H9 (cell line): ENCODE measurements at regions not wholly inside any gene's neighbourhood (a gene's known extent, or its start where the extent isn't known, plus 50 kb on each side); places are given as distances from the start of the nearest gene placed in this dataset.

ENCODE experiments used
- DNase-seq: peaks from one replicate; pipeline ENCODE4 v3.0.0-alpha.2; 2017
- H2AFZ ChIP-seq: one replicate; pipeline ENCODE4 v1.6.1; 2013; ENCODE audit warnings: mild to moderate bottlenecking, low read length, control low read depth, moderate library complexity
- H2AK5ac ChIP-seq: 2 replicates; pipeline ENCODE4 v1.6.1; 2013; ENCODE audit warnings: low read length, control low read depth, mixed read lengths; ENCODE audit not compliant: insufficient read length
- H2BK120ac ChIP-seq: one replicate; pipeline ENCODE4 v1.6.1; 2013; ENCODE audit warnings: low read depth, mild to moderate bottlenecking, low read length, control low read depth, inconsistent platforms; ENCODE audit not compliant: poor library complexity, severe bottlenecking
- H2BK12ac ChIP-seq: 2 replicates; pipeline ENCODE4 v1.6.1; 2013; ENCODE audit warnings: low read length, control low read depth, mixed read lengths, low read depth; ENCODE audit not compliant: insufficient read length
- H2BK15ac ChIP-seq: 2 replicates; pipeline ENCODE4 v1.6.1; 2013; ENCODE audit warnings: low read depth, low read length, control low read depth
- H2BK20ac ChIP-seq: one replicate; pipeline ENCODE4 v1.6.1; 2013; ENCODE audit warnings: low read depth, mild to moderate bottlenecking, low read length, control low read depth, inconsistent platforms; ENCODE audit not compliant: poor library complexity, severe bottlenecking
- H2BK5ac ChIP-seq: 2 replicates; pipeline ENCODE4 v1.6.1; 2013; ENCODE audit warnings: low read length, control low read depth, mixed read lengths; ENCODE audit not compliant: insufficient read length
- H3K14ac ChIP-seq: 2 replicates; pipeline ENCODE4 v1.6.1; 2013; ENCODE audit warnings: low read length, control low read depth; ENCODE audit not compliant: insufficient read depth
- H3K18ac ChIP-seq: 2 replicates; pipeline ENCODE4 v1.6.1; 2013; ENCODE audit warnings: low read depth, mild to moderate bottlenecking, mixed read lengths, low read length, control low read depth; ENCODE audit not compliant: insufficient read length
- H3K23ac ChIP-seq: 2 replicates; pipeline ENCODE4 v1.6.1; 2013; ENCODE audit warnings: low read length, control low read depth, mixed read lengths, low read depth; ENCODE audit not compliant: insufficient read length
- H3K23me2 ChIP-seq: 2 replicates; pipeline ENCODE4 v1.6.1; 2013; ENCODE audit warnings: low read depth, mild to moderate bottlenecking, mixed read lengths, low read length, control low read depth; ENCODE audit not compliant: insufficient read length, poor library complexity, severe bottlenecking
- H3K27ac ChIP-seq: 2 replicates; pipeline ENCODE4 v1.5.1; 2013; ENCODE audit warnings: low read length, control low read depth, mixed read lengths, low read depth; ENCODE audit not compliant: insufficient read length
- H3K27me3 ChIP-seq: 2 replicates; pipeline ENCODE4 v1.6.1; 2013; ENCODE audit warnings: low read length, control low read depth, inconsistent platforms; ENCODE audit not compliant: insufficient read depth
- H3K4ac ChIP-seq: 2 replicates; pipeline ENCODE4 v1.6.1; 2013; ENCODE audit warnings: low read depth, mild to moderate bottlenecking, control low read depth, inconsistent platforms, low read length, moderate library complexity
- H3K4me1 ChIP-seq: 2 replicates; pipeline ENCODE4 v1.6.1; 2013; ENCODE audit warnings: low read length, control low read depth, inconsistent platforms; ENCODE audit not compliant: insufficient read depth
- H3K4me2 ChIP-seq: 2 replicates; pipeline ENCODE4 v1.6.1; 2013; ENCODE audit warnings: low read length, control low read depth, mixed read lengths; ENCODE audit not compliant: insufficient read length, insufficient read depth
- H3K56ac ChIP-seq: 2 replicates; pipeline ENCODE4 v1.6.1; 2013; ENCODE audit warnings: low read depth, mild to moderate bottlenecking, mixed read lengths, low read length, control low read depth; ENCODE audit not compliant: insufficient read length
- H3K79me1 ChIP-seq: 2 replicates; pipeline ENCODE4 v1.6.1; 2013; ENCODE audit warnings: low read depth, mild to moderate bottlenecking, moderate library complexity, low read length, control low read depth, inconsistent platforms; ENCODE audit not compliant: insufficient read depth, poor library complexity, severe bottlenecking
- H3K79me2 ChIP-seq: 2 replicates; pipeline ENCODE4 v1.6.1; 2013; ENCODE audit warnings: low read length, control low read depth, inconsistent platforms; ENCODE audit not compliant: insufficient read depth
- H3K9ac ChIP-seq: 2 replicates; pipeline ENCODE4 v1.6.1; 2013; ENCODE audit warnings: low read length, control low read depth, mixed read lengths; ENCODE audit not compliant: insufficient read length; ENCODE audit errors: extremely low read depth
- H3K9me3 ChIP-seq: one replicate; pipeline ENCODE4 v1.6.1; 2013; ENCODE audit warnings: low read depth, low read length, inconsistent platforms; ENCODE audit not compliant: control insufficient read depth
- H3T11ph ChIP-seq: one replicate; pipeline ENCODE4 v1.6.1; 2013; ENCODE audit warnings: mild to moderate bottlenecking, low read length, control low read depth, inconsistent platforms
- H4K20me1 ChIP-seq: one replicate; pipeline ENCODE4 v1.6.1; 2013; ENCODE audit not compliant: control insufficient read depth, insufficient read length, insufficient read depth
- H4K5ac ChIP-seq: 2 replicates; pipeline ENCODE4 v1.6.1; 2013; ENCODE audit warnings: low read depth, mild to moderate bottlenecking, mixed read lengths, low read length, control low read depth; ENCODE audit not compliant: insufficient read length
- H4K8ac ChIP-seq: replicated peaks from 2 replicates; pipeline ENCODE4 v1.6.1; 2013; ENCODE audit warnings: low read length, control low read depth, mixed read lengths, low read depth; ENCODE audit not compliant: insufficient read length
- H4K91ac ChIP-seq: 2 replicates; pipeline ENCODE4 v1.6.1; 2013; ENCODE audit warnings: low read depth, mild to moderate bottlenecking, moderate library complexity, mixed read lengths, low read length, control low read depth; ENCODE audit not compliant: insufficient read length
- H3K27ac Mint-ChIP-seq, 3 experiments: 2 replicates in 2 of 3; 3 replicates in 1 of 3; pipeline ENCODE4 v1.8.0; 2020 to 2021; ENCODE audit warnings: mixed read lengths in 3 of 3, mild to moderate bottlenecking in 1 of 3, moderate library complexity in 1 of 3
- H3K27me3 Mint-ChIP-seq: 2 replicates; pipeline ENCODE4 v1.8.0; 2021; ENCODE audit warnings: low read depth, mild to moderate bottlenecking, moderate library complexity, mixed read lengths
- H3K36me3 Mint-ChIP-seq, 3 experiments: 2 replicates in 2 of 3; 3 replicates in 1 of 3; pipeline ENCODE4 v1.8.0; 2020 to 2021; ENCODE audit warnings: low read depth in 3 of 3, mixed read lengths in 3 of 3; ENCODE audit not compliant: insufficient read depth in 1 of 3
- H3K4me1 Mint-ChIP-seq, 2 experiments: 2 replicates each; pipeline ENCODE4 v1.8.0; 2020; ENCODE audit warnings: mixed read lengths in 2 of 2
- H3K4me3 Mint-ChIP-seq, 2 experiments: 2 replicates in 1 of 2; 3 replicates in 1 of 2; pipeline ENCODE4 v1.8.0; 2020 to 2021; ENCODE audit warnings: mild to moderate bottlenecking in 2 of 2, mixed read lengths in 2 of 2, moderate library complexity in 1 of 2
- H3K9me3 Mint-ChIP-seq, 2 experiments: 2 replicates in 1 of 2; 3 replicates in 1 of 2; pipeline ENCODE4 v1.8.0; 2020; ENCODE audit warnings: mild to moderate bottlenecking in 2 of 2, mixed read lengths in 2 of 2, moderate library complexity in 1 of 2
- WGBS: extraction: QIAGEN DNeasy Blood & Tissue Kit; methylation state at CpG from one replicate; pipeline ENCODE4 v1.1.7; 2013; ENCODE audit warnings: missing lambda C conversion rate, low lambda C conversion rate, mixed read lengths; ENCODE audit not compliant: insufficient read length; ENCODE audit errors: extremely low coverage; 5-methylcytosine and 5-hydroxymethylcytosine counted together
- TF ChIP-seq, protein P1 (sequence below): fragments of 200-600 bp; sonication (generic); conservative IDR thresholded peaks from 3 replicates; pipeline ENCODE4 v1.8.0; 2021; ENCODE audit warnings: antibody characterized with exemption, mild to moderate bottlenecking

DNA sequence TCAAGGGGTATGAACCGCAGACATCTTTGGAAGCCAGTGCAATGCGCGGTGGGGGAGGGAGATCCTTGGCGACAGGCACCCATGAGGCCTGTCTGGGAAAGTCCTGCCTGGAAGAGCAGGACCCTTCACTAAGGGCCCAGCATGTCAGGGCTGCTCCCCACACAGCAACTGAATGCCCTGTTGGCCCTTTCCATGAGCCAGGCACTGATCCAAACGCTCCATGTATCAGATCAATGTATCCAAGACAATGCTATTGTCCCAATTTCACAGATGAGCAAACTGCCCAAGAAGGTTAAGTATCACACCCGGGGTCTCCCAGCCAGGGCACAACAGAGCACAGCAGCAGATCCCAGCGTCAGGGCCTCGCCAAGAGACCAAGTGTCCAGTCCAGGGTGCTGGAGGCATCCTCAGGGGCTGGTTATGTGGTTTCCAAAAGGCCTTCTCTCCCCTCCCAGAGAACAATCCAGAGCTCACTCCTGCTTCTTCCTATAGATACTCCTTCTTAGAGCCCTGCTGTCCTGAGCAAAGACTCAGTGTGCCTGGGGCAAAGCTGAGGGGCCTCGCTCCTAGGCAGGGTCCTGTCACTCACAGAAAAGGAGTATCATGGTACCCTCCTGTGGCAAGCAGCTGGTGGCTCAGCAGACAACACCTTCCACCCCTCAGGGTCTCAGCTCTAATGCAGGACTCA, 328.0 kb downstream of the NPHP4 start:
- Histone ChIP-seq H4K91ac (no peak overlapping the region), H3K18ac (no peak overlapping the region), H3K9ac (no peak overlapping the region), H3K56ac (no peak overlapping the region), H2BK12ac (no peak overlapping the region), H2BK120ac (no peak overlapping the region), H4K20me1 (no peaks in the 10 kb centered on the region), H4K5ac (no peak overlapping the region), H2AK5ac (no peak overlapping the region), H3K79me2 (no peaks in the 10 kb centered on the region), H4K8ac (no peak overlapping the region), H3K27me3 (no peaks in the 10 kb centered on the region), H3K23me2 (no peaks in the 10 kb centered on the region), H3K4me2 (no peak overlapping the region), H3K23ac (no peak overlapping the region), H2AFZ (no peak overlapping the region), H2BK15ac (no peak overlapping the region), H3K14ac (no peak overlapping the region), H3K27ac (no peak overlapping the region), H2BK5ac (no peak overlapping the region), H3K4ac (no peak overlapping the region), H3K9me3 (no peaks in the 10 kb centered on the region), H3K4me1 (no peaks in the 10 kb centered on the region), H3T11ph (no peak overlapping the region), H2BK20ac (no peak overlapping the region), H3K79me1 (no peaks in the 10 kb centered on the region)
- TF ChIP-seq, protein P1, sequence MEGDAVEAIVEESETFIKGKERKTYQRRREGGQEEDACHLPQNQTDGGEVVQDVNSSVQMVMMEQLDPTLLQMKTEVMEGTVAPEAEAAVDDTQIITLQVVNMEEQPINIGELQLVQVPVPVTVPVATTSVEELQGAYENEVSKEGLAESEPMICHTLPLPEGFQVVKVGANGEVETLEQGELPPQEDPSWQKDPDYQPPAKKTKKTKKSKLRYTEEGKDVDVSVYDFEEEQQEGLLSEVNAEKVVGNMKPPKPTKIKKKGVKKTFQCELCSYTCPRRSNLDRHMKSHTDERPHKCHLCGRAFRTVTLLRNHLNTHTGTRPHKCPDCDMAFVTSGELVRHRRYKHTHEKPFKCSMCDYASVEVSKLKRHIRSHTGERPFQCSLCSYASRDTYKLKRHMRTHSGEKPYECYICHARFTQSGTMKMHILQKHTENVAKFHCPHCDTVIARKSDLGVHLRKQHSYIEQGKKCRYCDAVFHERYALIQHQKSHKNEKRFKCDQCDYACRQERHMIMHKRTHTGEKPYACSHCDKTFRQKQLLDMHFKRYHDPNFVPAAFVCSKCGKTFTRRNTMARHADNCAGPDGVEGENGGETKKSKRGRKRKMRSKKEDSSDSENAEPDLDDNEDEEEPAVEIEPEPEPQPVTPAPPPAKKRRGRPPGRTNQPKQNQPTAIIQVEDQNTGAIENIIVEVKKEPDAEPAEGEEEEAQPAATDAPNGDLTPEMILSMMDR, result no peak
- no CpG with 5 or more reads among the region's 9 CpGs for WGBS
- Mint-ChIP-seq H3K4me1 (peaks cover 8 to 16% of the 10 kb centered on the region in 2 experiments), H3K36me3 (peaks cover 15 to 19% (median 16%) of the 10 kb centered on the region in 3 experiments; a peak in 5 of 7 replicates), H3K27me3 (peaks cover 39% of the 10 kb centered on the region), H3K27ac (peak overlapping the region in 1 of 3 experiments; percentile 39; a peak in 1 of 7 replicates), H3K9me3 (peaks cover 20 to 22% of the 10 kb centered on the region in 2 experiments), H3K4me3 (no peak overlapping the region)
- no peak for DNase-seq
